ENCODE measurements at regions not wholly inside any gene's neighbourhood (a gene's known extent, or its start where the extent isn't known, plus 50 kb on each side); places are given as distances from the start of the nearest gene placed in this dataset.

GRCh38 chr7:3236268-3236667 is 64.8 kb upstream of the SDK1 start:
- H3K9me1 ChIP-seq (ENCODE audit: control insufficient read depth, extremely low read depth, insufficient read depth, low read length) = no peaks in the 10 kb centered on the region
- H3K9ac ChIP-seq (ENCODE audit: control insufficient read depth, extremely low read depth, insufficient read depth, low read length) = no peak overlapping the region
- H3K79me2 ChIP-seq (ENCODE audit: control insufficient read depth, insufficient read depth, low read length) = no peaks in the 10 kb centered on the region
- no peak for FAIRE-seq
- no peaks in the 10 kb centered on the region for H4K20me1 ChIP-seq (ENCODE audit: control insufficient read depth, extremely low read depth, insufficient read depth, low read length)
- no peaks in the 10 kb centered on the region for H3K4me1 ChIP-seq (ENCODE audit: control insufficient read depth, extremely low read depth, insufficient read depth, low read length)
- no peaks in the 10 kb centered on the region for H3K9me3 ChIP-seq (ENCODE audit: control insufficient read depth, low read depth, low read length)
- dilution Hi-C loops (cut with MboI; ENCODE audit: extremely low pct_ligation_motif_present, low sequenced_read_pairs) = no loop called here
- TF ChIP-seq EZH2 (IDR thresholded peaks at IDR 0.05; ENCODE audit: low read length) = no peak
- no peak for TF ChIP-seq CTCF (optimal IDR thresholded peaks at IDR 0.05 in 1 of 3, IDR thresholded peaks at IDR 0.05 in 1 of 3, conservative IDR thresholded peaks at IDR 0.05 in 1 of 3; ENCODE audit: extremely low read depth in 1 of 3, insufficient read depth in 2 of 3, low read length in 3 of 3)
- no peak overlapping the region for H3K4me3 ChIP-seq (ENCODE audit: control insufficient read depth in 2 of 3, extremely low read depth in 1 of 3, insufficient read depth in 2 of 3, low read depth in 1 of 3, low read length in 3 of 3)
- H3K4me2 ChIP-seq (ENCODE audit: control insufficient read depth, extremely low read depth, insufficient read depth, low read depth, low read length) = no peak overlapping the region
- no peaks in the 10 kb centered on the region for H3K36me3 ChIP-seq (ENCODE audit: control insufficient read depth in 2 of 2, extremely low read depth in 1 of 2, insufficient read depth in 2 of 2, low read length in 2 of 2)
- H3K27me3 ChIP-seq (ENCODE audit: control insufficient read depth, extremely low read depth, insufficient read depth, low read length) = no peaks in the 10 kb centered on the region
- H3K27ac ChIP-seq (ENCODE audit: control insufficient read depth, insufficient read depth, low read length) = no peak overlapping the region
- no peak for DNase-seq (ENCODE audit: low read depth, low spot score)
- H2AFZ ChIP-seq (ENCODE audit: control insufficient read depth, low read length) = no peak overlapping the region

- H3K4me2 ChIP-seq (ENCODE audit: control insufficient read depth, extremely low read depth, insufficient read depth, low read depth, low read length) = no peak overlapping the region
- no peaks in the 10 kb centered on the region for H3K27me3 ChIP-seq (ENCODE audit: control insufficient read depth, extremely low read depth, insufficient read depth, low read length)
- DNase-seq (ENCODE audit: low read depth, low spot score) (no peak), FAIRE-seq (no peak)
- no peak overlapping the region for H3K27ac ChIP-seq (ENCODE audit: control insufficient read depth, insufficient read depth, low read length)
- H3K9me1 ChIP-seq (ENCODE audit: control insufficient read depth, extremely low read depth, insufficient read depth, low read length) = no peaks in the 10 kb centered on the region
- no peak overlapping the region for H3K4me3 ChIP-seq (ENCODE audit: control insufficient read depth in 2 of 3, extremely low read depth in 1 of 3, insufficient read depth in 2 of 3, low read depth in 1 of 3, low read length in 3 of 3)
- dilution Hi-C loops (cut with MboI; ENCODE audit: extremely low pct_ligation_motif_present, low sequenced_read_pairs) = no loop called here
- TF ChIP-seq EZH2 (IDR thresholded peaks at IDR 0.05; ENCODE audit: low read length) (no peak), CTCF (optimal IDR thresholded peaks at IDR 0.05 in 1 of 3, IDR thresholded peaks at IDR 0.05 in 1 of 3, conservative IDR thresholded peaks at IDR 0.05 in 1 of 3; ENCODE audit: extremely low read depth in 1 of 3, insufficient read depth in 2 of 3, low read length in 3 of 3) (no peak)
- no peak overlapping the region for H2AFZ ChIP-seq (ENCODE audit: control insufficient read depth, low read length)
- H3K9ac ChIP-seq (ENCODE audit: control insufficient read depth, extremely low read depth, insufficient read depth, low read length) = no peak overlapping the region
- H3K79me2 ChIP-seq (ENCODE audit: control insufficient read depth, insufficient read depth, low read length) = no peaks in the 10 kb centered on the region
- no peaks in the 10 kb centered on the region for H3K9me3 ChIP-seq (ENCODE audit: control insufficient read depth, low read depth, low read length)
- H4K20me1 ChIP-seq (ENCODE audit: control insufficient read depth, extremely low read depth, insufficient read depth, low read length) = no peaks in the 10 kb centered on the region
- no peaks in the 10 kb centered on the region for H3K36me3 ChIP-seq (ENCODE audit: control insufficient read depth in 2 of 2, extremely low read depth in 1 of 2, insufficient read depth in 2 of 2, low read length in 2 of 2)
- no peaks in the 10 kb centered on the region for H3K4me1 ChIP-seq (ENCODE audit: control insufficient read depth, extremely low read depth, insufficient read depth, low read length)
These were observed 62.4 kb upstream of the SDK1 start for GRCh38 chr7:3238525-3239210.

All from keratinocyte (primary cell).